ENCODE measurements at regions not wholly inside any gene's neighbourhood (a gene's known extent, or its start where the extent isn't known, plus 50 kb on each side); places are given as distances from the start of the nearest gene placed in this dataset.

DNA sequence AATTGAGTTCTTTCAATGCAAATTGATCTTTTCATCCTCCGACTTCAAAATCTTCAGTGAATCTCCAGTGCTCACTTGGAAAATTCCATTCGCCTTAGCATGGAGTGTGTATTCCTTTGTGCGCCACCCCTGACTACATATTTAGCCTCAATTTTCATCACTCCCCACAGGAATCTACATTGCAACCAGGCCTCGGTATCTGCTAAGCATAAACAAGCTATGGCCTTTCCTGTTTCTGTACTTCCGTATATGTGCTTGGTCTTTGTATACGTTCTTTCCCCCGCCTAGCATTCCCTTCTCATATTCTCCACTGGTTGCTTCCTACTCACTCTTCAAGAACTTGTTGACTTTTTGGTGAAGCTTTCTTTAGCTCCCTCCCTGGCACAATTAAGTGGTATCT, 470.8 kb downstream of the LMO4 start:
- no peak for TF ChIP-seq EZH2phosphoT487 (IDR thresholded peaks at IDR 0.05; ENCODE audit: borderline replicate concordance, low read depth, low read length)
- TF ChIP-seq, protein P1, sequence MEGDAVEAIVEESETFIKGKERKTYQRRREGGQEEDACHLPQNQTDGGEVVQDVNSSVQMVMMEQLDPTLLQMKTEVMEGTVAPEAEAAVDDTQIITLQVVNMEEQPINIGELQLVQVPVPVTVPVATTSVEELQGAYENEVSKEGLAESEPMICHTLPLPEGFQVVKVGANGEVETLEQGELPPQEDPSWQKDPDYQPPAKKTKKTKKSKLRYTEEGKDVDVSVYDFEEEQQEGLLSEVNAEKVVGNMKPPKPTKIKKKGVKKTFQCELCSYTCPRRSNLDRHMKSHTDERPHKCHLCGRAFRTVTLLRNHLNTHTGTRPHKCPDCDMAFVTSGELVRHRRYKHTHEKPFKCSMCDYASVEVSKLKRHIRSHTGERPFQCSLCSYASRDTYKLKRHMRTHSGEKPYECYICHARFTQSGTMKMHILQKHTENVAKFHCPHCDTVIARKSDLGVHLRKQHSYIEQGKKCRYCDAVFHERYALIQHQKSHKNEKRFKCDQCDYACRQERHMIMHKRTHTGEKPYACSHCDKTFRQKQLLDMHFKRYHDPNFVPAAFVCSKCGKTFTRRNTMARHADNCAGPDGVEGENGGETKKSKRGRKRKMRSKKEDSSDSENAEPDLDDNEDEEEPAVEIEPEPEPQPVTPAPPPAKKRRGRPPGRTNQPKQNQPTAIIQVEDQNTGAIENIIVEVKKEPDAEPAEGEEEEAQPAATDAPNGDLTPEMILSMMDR (conservative IDR thresholded peaks at IDR 0.05; ENCODE audit: low read length) = no peak

DNA sequence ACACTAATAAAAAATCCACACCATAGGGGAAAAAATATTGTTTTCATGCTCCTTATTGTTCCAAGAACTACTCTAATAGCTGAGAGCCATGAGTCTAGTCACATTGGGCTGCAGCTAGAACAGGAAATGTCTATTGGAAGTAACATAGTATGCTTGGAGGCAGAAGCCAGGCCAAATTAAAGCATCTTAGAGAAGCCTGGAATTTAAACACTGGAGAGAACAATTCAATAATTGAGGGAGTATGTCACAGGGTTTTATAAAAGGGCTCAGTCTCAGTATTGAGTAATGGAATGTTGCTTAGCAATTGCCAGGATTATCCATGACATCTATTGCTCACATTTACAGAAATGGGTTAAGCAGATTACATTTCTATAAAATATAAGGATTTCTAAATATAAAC, 471.3 kb downstream of the LMO4 start:
- Histone ChIP-seq H3K36me3 (ENCODE audit: insufficient read depth, low read length) (no peaks in the 10 kb centered on the region), H4K20me1 (ENCODE audit: insufficient read depth, low read length) (no peaks in the 10 kb centered on the region), H3K4me1 (ENCODE audit: insufficient read depth, low read length, poor library complexity, severe bottlenecking) (no peaks in the 10 kb centered on the region), H3K9me2 (ENCODE audit: insufficient read depth, low read length) (no peaks in the 10 kb centered on the region), H3K4me3 (ENCODE audit: low read depth, low read length, poor library complexity, severe bottlenecking) (no peak overlapping the region), H3K4me2 (ENCODE audit: low read length) (no peak overlapping the region), H3K79me2 (ENCODE audit: insufficient read depth, low read depth, low read length) (no peaks in the 10 kb centered on the region), H2AFZ (ENCODE audit: low read length) (no peak overlapping the region), H3K9me3 (ENCODE audit: low read length) (no peaks in the 10 kb centered on the region), H3K27ac (ENCODE audit: low read depth, low read length, poor library complexity, severe bottlenecking) (no peak overlapping the region)
- ChIA-PET CTCF (ENCODE audit: unreplicated experiment) (no interaction called here), POLR2A (no interaction called here)
- DNase-seq (ENCODE audit: low spot score) = no peak
- no peak for TF ChIP-seq EZH2phosphoT487 (IDR thresholded peaks at IDR 0.05; ENCODE audit: borderline replicate concordance, low read depth, low read length)
- TF ChIP-seq, protein P1 (conservative IDR thresholded peaks at IDR 0.05; ENCODE audit: low read length) = no peak
- no TSS peak for BruUV-seq (replicated peaks)
- intact Hi-C loops (cut with micrococcal nuclease; ENCODE audit: unreplicated experiment) = loop anchor here (1.0 kb wide), 1 partner anchor 26 kb away; no protein-coding TSS in a partner anchor

More for the DNA sequence above, 470.8 kb downstream of the LMO4 start:
- CTCF ChIA-PET (ENCODE audit: unreplicated experiment) = no interaction called here
- Histone ChIP-seq H3K79me2 (ENCODE audit: insufficient read depth, low read depth, low read length) (no peaks in the 10 kb centered on the region), H2AFZ (ENCODE audit: low read length) (no peak overlapping the region), H3K9me3 (ENCODE audit: low read length) (no peaks in the 10 kb centered on the region), H3K27ac (ENCODE audit: low read depth, low read length, poor library complexity, severe bottlenecking) (no peak overlapping the region), H4K20me1 (ENCODE audit: insufficient read depth, low read length) (no peaks in the 10 kb centered on the region), H3K36me3 (ENCODE audit: insufficient read depth, low read length) (no peaks in the 10 kb centered on the region), H3K4me3 (ENCODE audit: low read depth, low read length, poor library complexity, severe bottlenecking) (no peak overlapping the region), H3K4me1 (ENCODE audit: insufficient read depth, low read length, poor library complexity, severe bottlenecking) (no peaks in the 10 kb centered on the region), H3K4me2 (ENCODE audit: low read length) (no peak overlapping the region), H3K9me2 (ENCODE audit: insufficient read depth, low read length) (no peaks in the 10 kb centered on the region)
- intact Hi-C loops (cut with micrococcal nuclease; ENCODE audit: unreplicated experiment) = no loop called here
- BruUV-seq (replicated peaks) = no TSS peak
- no peak for DNase-seq (ENCODE audit: low spot score)
- POLR2A ChIA-PET = no interaction called here

DNA sequence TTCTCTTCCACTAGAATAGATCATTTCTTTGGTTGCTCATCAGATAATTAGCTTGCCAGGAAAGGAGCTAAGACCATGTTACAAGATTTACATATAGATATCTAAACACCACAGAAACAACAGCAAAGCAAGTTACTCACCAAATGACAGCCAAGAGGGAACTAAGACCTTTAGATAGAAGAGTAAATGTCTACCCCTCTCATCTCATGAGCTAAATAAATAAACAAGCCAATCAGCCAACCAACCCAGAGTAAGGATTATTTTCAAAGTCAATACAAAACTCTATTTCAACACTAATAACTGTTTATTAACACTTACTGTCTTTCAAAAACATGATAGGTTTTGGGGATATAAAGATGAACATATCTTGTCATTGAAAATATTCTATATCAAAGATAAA, 474.7 kb downstream of the LMO4 start:
- Histone ChIP-seq H3K9me2 (ENCODE audit: insufficient read depth, low read length) (no peaks in the 10 kb centered on the region), H3K79me2 (ENCODE audit: insufficient read depth, low read depth, low read length) (no peaks in the 10 kb centered on the region), H3K4me3 (ENCODE audit: low read depth, low read length, poor library complexity, severe bottlenecking) (no peak overlapping the region), H4K20me1 (ENCODE audit: insufficient read depth, low read length) (no peaks in the 10 kb centered on the region), H3K4me2 (ENCODE audit: low read length) (no peak overlapping the region), H3K4me1 (ENCODE audit: insufficient read depth, low read length, poor library complexity, severe bottlenecking) (no peaks in the 10 kb centered on the region), H2AFZ (ENCODE audit: low read length) (no peak overlapping the region), H3K9me3 (ENCODE audit: low read length) (no peaks in the 10 kb centered on the region), H3K36me3 (ENCODE audit: insufficient read depth, low read length) (no peaks in the 10 kb centered on the region), H3K27ac (ENCODE audit: low read depth, low read length, poor library complexity, severe bottlenecking) (no peak overlapping the region)
- no peak for DNase-seq (ENCODE audit: low spot score)
- intact Hi-C loops (cut with micrococcal nuclease; ENCODE audit: unreplicated experiment) = no loop called here
- ChIA-PET CTCF (ENCODE audit: unreplicated experiment) (no interaction called here), POLR2A (interaction anchor here (0.6 kb wide), 1 partner anchor 801 kb away, joined by 5 read pairs; no protein-coding TSS in a partner anchor)
- no TSS peak for BruUV-seq (replicated peaks)
- TF ChIP-seq, protein P1 (conservative IDR thresholded peaks at IDR 0.05; ENCODE audit: low read length) = no peak
- no peak for TF ChIP-seq EZH2phosphoT487 (IDR thresholded peaks at IDR 0.05; ENCODE audit: borderline replicate concordance, low read depth, low read length)

All from OCI-LY7 (cell line).